GM12878 (cell line): ENCODE measurements at regions not wholly inside any gene's neighbourhood (a gene's known extent, or its start where the extent isn't known, plus 50 kb on each side); places are given as distances from the start of the nearest gene placed in this dataset.

ENCODE experiments used
- ATAC-seq: fragments of 200-7000 bp; cut with Tn5 transposase; 3 replicates; pipeline ENCODE4 v1.9.1; 2020; ENCODE audit warnings: mild to moderate bottlenecking, moderate library complexity
- BruUV-seq: library from RNA; stranded (reverse); fragments of 400-500 nt; replicated peaks from 2 replicates; lab custom pipeline; 2021; lab: Mats Ljungman, UMichigan
- CTCF ChIA-PET: fragments of 300-600 bp; sonication (Branson Sonifier 250); formaldehyde crosslinking; extraction: SDS; loops from one replicate; lab custom pipeline; 2021; ENCODE audit warnings: inconsistent platforms; lab: Yijun Ruan, JAX
- POLR2A ChIA-PET: fragments of 350-600 bp; formaldehyde crosslinking; extraction: SDS; loops from one replicate; lab custom pipeline; 2021; ENCODE audit warnings: inconsistent platforms; lab: Charles Lee
- RAD21 ChIA-PET: fragments of 300-600 bp; sonication (Branson Sonifier 250); formaldehyde crosslinking; loops from one replicate; lab custom pipeline; 2023; ENCODE audit warnings: antibody characterized with exemption; ENCODE audit not compliant: unreplicated experiment; lab: Charles Lee
- SMC1A ChIA-PET: fragments of 300-600 bp; sonication (Branson Sonifier 250); formaldehyde crosslinking; loops from one replicate; lab custom pipeline; 2023; ENCODE audit not compliant: unreplicated experiment, uncharacterized antibody; lab: Charles Lee
- DNase-seq: peaks from one replicate; pipeline ENCODE4 v3.0.0-alpha.2; 2011; ENCODE audit warnings: low read depth, low spot score
- FAIRE-seq: peaks from 3 replicates; lab custom pipeline; 2011; peaks lifted over from hg19 to GRCh38; lab: Jason Lieb, UNC
- H2AFZ ChIP-seq: 2 replicates; pipeline ENCODE4 v1.6.0; 2011; ENCODE audit warnings: low read depth, low read length, control low read depth; ENCODE audit not compliant: control insufficient read depth
- H3K27ac ChIP-seq: 2 replicates; pipeline ENCODE4 v1.5.1; 2011; ENCODE audit warnings: control low read depth; ENCODE audit not compliant: control insufficient read depth, insufficient read depth
- H3K27me3 ChIP-seq, 2 experiments: replicated peaks in 1 of 2; 2 replicates each; pipeline versions ENCODE4 v1.6.0 to v1.6.1; 2011; ENCODE audit warnings: low read length in 1 of 2; ENCODE audit not compliant: control insufficient read depth in 2 of 2, insufficient read depth in 2 of 2
- H3K36me3 ChIP-seq, 2 experiments: 2 replicates each; pipeline ENCODE4 v1.5.1; 2011; ENCODE audit warnings: low read length in 1 of 2; ENCODE audit not compliant: control insufficient read depth in 2 of 2, insufficient read depth in 2 of 2
- H3K4me1 ChIP-seq: 2 replicates; pipeline ENCODE4 v1.6.1; 2011; ENCODE audit warnings: mild to moderate bottlenecking, low read length, moderate library complexity, mixed read lengths; ENCODE audit not compliant: control insufficient read depth, insufficient read depth
- H3K4me2 ChIP-seq: 2 replicates; pipeline ENCODE4 v1.6.0; 2011; ENCODE audit warnings: control low read depth; ENCODE audit not compliant: control insufficient read depth, insufficient read depth
- H3K4me3 ChIP-seq: fragments of 200-600 bp; sonication (generic); 2 replicates; pipeline ENCODE4 v1.5.1; 2016
- H3K79me2 ChIP-seq: 2 replicates; pipeline ENCODE4 v1.6.0; 2011; ENCODE audit warnings: low read length; ENCODE audit not compliant: control insufficient read depth, insufficient read depth
- H3K9ac ChIP-seq: 2 replicates; pipeline ENCODE4 v1.8.0; 2011; ENCODE audit warnings: low read length, control low read depth, mixed read lengths; ENCODE audit not compliant: control insufficient read depth, insufficient read depth
- H3K9me3 ChIP-seq: replicated peaks from 3 replicates; pipeline ENCODE4 v1.5.1; 2011; ENCODE audit warnings: mild to moderate bottlenecking, low read length; ENCODE audit not compliant: control insufficient read depth, insufficient read depth
- H4K20me1 ChIP-seq: 2 replicates; pipeline ENCODE4 v1.6.0; 2011; ENCODE audit not compliant: control insufficient read depth, insufficient read depth
- CEBPB ChIP-seq, 2 experiments: fragments of 150-350 bp in 1 of 2; IDR thresholded peaks; 2 replicates each; pipeline ENCODE4 v1.6.1; 2012 to 2014; ENCODE audit warnings: low read depth in 2 of 2, low read length in 2 of 2, borderline replicate concordance in 1 of 2, inconsistent platforms in 1 of 2
- CHD4 ChIP-seq: fragments of 200-600 bp; sonication (generic); IDR thresholded peaks from 2 replicates; pipeline ENCODE4 v1.6.1; 2016; ENCODE audit warnings: mild to moderate bottlenecking
- EED ChIP-seq: sonication (generic); IDR thresholded peaks from 2 replicates; pipeline ENCODE4 v1.6.1; 2016; ENCODE audit warnings: antibody characterized with exemption, low read depth
- EP300 ChIP-seq, 2 experiments: fragments of 150-350 bp in 1 of 2; IDR thresholded peaks; 2 replicates each; pipeline ENCODE4 v1.6.1; 2011 to 2012; ENCODE audit warnings: low read depth in 2 of 2, low read length in 2 of 2, borderline replicate concordance in 1 of 2, improper control_type of control experiment in 1 of 2, inconsistent platforms in 1 of 2; ENCODE audit not compliant: control insufficient read depth in 1 of 2
- GABPA ChIP-seq: IDR thresholded peaks from 2 replicates; pipeline ENCODE4 v1.6.1; 2014; ENCODE audit warnings: antibody characterized with exemption, low read depth, mild to moderate bottlenecking, inconsistent platforms
- KAT2A ChIP-seq: conservative IDR thresholded peaks from 2 replicates; pipeline ENCODE4 v1.6.1; 2011; ENCODE audit warnings: low read depth, low read length; ENCODE audit not compliant: control insufficient read depth
- LARP7 ChIP-seq: fragments of 450-650 bp; IDR thresholded peaks from 2 replicates; pipeline ENCODE4 v1.6.1; 2017; ENCODE audit warnings: mild to moderate bottlenecking
- SMAD1 ChIP-seq: fragments of 450-650 bp; IDR thresholded peaks from 2 replicates; pipeline ENCODE4 v1.6.1; 2018; ENCODE audit warnings: mild to moderate bottlenecking, low read depth; ENCODE audit not compliant: partially characterized antibody
- WGBS: methylation state at CpG from one replicate; pipeline ENCODE4 v1.1.6; 2016; ENCODE audit warnings: low lambda C conversion rate; ENCODE audit not compliant: insufficient replicate concordance, insufficient coverage; ENCODE audit errors: missing lambda C conversion rate; 5-methylcytosine and 5-hydroxymethylcytosine counted together
- in situ Hi-C: fragments of 300-500 bp; cut with MboI; formaldehyde crosslinking; loops from 9 replicates; pipeline ENCODE4 v1.14.3; 2018; ENCODE audit warnings: mixed read lengths
- intact Hi-C: fragments of 100-400 bp; cut with micrococcal nuclease; formaldehyde crosslinking; loops from one replicate; pipeline ENCODE4 v1.14.2; 2022; ENCODE audit not compliant: unreplicated experiment

DNA sequence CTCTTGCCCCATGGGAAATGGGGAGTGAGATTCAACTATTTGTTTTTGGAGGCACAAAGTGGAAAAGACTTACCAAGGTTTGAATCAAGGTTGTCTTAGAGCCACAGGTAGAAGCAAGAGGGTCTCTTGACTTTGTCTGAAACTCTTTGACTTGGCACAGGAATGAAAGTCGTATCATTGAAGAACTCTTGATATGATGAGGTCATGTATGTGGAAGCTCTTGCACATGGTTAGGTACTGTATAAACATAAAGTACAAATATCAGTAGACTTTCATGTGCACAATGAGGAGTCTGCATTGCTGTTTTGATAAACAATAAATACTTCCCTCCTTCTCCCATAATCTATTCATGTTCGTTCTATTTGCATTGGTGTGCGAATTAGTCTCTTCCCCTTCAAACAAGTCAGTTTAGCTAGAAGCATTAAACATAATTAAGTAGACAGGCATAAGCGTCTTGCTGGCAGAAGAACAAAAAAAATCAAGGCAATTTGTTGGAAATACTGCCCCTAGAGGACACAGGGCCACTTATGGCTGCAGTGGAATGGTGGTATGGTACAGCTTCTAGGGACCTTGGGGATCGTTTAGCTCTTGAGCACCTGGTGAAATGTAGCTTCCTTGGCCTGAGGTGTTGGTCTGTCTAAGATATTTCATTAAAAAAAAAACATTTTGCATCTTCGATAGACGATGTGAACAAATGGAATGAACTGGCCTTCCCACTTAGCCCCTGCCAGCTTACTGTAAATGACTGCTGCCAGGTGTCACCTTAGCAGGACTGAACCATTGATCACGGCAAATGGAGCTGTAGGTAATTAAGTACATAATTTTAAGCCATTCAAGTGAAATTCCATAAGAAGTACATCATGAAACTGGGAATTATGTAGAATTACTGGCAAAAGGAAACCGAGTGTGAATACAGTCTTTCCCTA, 218.0 kb upstream of the GALNT2 start (continued):
- no peak for TF ChIP-seq GABPA
- no peak for TF ChIP-seq LARP7
- no peak for TF ChIP-seq CEBPB (IDR thresholded peaks at IDR 0.05; ENCODE audit: borderline replicate concordance in 1 of 2, low read depth in 2 of 2, low read length in 2 of 2)
- no peak for TF ChIP-seq EED
- no peak for TF ChIP-seq CHD4

DNA sequence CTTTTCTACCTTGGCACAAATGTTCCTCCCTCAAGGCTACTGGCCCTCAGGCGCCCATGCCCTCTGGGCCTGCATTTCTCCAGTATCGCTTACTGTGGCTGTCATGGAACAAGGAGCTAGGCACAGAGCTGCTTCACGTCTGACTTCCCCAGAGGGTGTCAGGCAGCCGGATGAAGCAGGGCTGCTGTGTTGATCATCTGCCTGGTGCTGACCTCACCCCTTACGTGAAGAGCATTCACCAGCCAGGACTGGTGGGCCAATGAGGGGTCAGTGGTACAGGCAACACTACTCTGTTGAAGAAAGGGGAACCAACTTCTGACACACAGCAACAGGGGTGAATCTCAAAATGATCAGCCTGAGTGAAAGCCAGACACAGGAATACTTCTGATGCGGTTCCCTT, 215.5 kb upstream of the GALNT2 start:
- SMC1A ChIA-PET, result no interaction called here
- CTCF ChIA-PET, result interaction anchor here (0.5 to 1.7 kb wide), 4 partner anchors 10 to 28 kb away, joined by 3 to 8 read pairs (median 4); no protein-coding TSS in a partner anchor
- Histone ChIP-seq H3K9ac (no peak overlapping the region), H3K36me3 (no peaks in the 10 kb centered on the region), H2AFZ (no peak overlapping the region), H4K20me1 (no peaks in the 10 kb centered on the region), H3K27ac (no peak overlapping the region), H3K4me3 (no peak overlapping the region), H3K27me3 (no peaks in the 10 kb centered on the region), H3K9me3 (no peaks in the 10 kb centered on the region), H3K79me2 (no peaks in the 10 kb centered on the region), H3K4me2 (no peak overlapping the region), H3K4me1 (peaks cover 8% of the 10 kb centered on the region)
- TF ChIP-seq EP300 (IDR thresholded peaks at IDR 0.05; ENCODE audit: borderline replicate concordance in 1 of 2, control insufficient read depth in 1 of 2, low read depth in 2 of 2, low read length in 2 of 2) (no peak), KAT2A (no peak), SMAD1 (no peak)
- FAIRE-seq (no peak), DNase-seq (no peak), ATAC-seq (no peak)
- in situ Hi-C loops (no loop called here), intact Hi-C loops (loop anchor here (10.0 kb wide), 1 partner anchor 313 kb away; no protein-coding TSS in a partner anchor)
- BruUV-seq, result no TSS peak
- POLR2A ChIA-PET, result no interaction called here
- RAD21 ChIA-PET, result no interaction called here
- WGBS, result 71% methylated on average over 6 of the region's 6 CpGs
